HG02943 (cell line): ENCODE measurements at regions not wholly inside any gene's neighbourhood (a gene's known extent, or its start where the extent isn't known, plus 50 kb on each side); places are given as distances from the start of the nearest gene placed in this dataset.

Source experiments
- ATAC-seq: cut with Tn5 transposase; IDR thresholded peaks from one replicate; pipeline ENCODE4 v1.9.1; 2021; ENCODE audit warnings: mild to moderate bottlenecking, low read depth, moderate library complexity; ENCODE audit not compliant: unreplicated experiment

DNA sequence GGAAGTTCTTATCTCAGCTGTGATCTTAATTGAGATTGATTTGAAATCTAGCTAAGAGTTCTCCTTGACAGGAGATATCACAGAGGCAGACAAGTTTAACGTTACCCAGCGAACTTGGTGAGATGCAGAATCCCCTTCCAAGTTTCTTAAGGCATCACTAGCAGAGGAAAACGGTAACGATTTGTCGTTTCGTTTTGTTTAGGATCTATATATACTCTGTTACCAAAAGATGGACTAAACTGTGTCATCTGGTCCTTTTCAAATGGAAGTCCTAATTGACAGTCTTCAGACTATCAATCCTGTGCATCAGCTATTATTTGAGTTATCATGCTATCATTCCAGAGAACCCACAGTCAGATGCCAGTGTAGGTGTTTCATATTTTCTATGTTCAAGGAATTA, 316.7 kb upstream of the SORCS1 start:
- no peak for ATAC-seq

GRCh38 chr10:107480781-107481180, 316.3 kb upstream of the SORCS1 start:
- no peak for ATAC-seq

- ATAC-seq, result no peak
Observed at GRCh38 chr10:107477266-107477665, 312.8 kb upstream of the SORCS1 start.

DNA sequence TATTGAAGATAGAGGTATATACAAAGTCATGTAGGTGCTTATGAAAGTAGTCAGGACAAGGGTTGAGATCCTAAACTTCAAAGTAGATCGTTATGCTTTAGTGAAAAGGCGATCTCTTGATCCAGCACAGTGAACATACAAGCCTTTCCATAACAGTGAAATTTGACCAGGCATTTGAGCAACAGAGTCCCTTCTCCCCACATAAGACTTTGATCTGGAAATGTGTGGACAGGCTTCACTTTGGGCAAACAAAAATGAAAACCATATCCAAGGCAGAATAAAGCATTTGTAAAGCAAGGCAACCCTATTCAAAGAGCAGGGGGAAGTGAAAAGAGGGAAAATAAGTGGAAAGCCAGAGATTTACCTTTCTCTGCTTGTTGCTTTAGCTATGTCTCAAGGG, 311.9 kb upstream of the SORCS1 start:
- ATAC-seq, result no peak

- peak; percentile 59 for ATAC-seq
Observed at GRCh38 chr10:107474650-107475049, 310.1 kb upstream of the SORCS1 start.

- ATAC-seq, result no peak
Observed at GRCh38 chr10:107473225-107473624, 308.7 kb upstream of the SORCS1 start.

GRCh38 chr10:107471911-107472310, 307.4 kb upstream of the SORCS1 start:
- no peak for ATAC-seq

- ATAC-seq, result no peak
Observed at GRCh38 chr10:107453561-107453960, 289.1 kb upstream of the SORCS1 start.

GRCh38 chr10:107451047-107451446, 286.5 kb upstream of the SORCS1 start:
- no peak for ATAC-seq

- peak; percentile 57 for ATAC-seq
Observed at GRCh38 chr10:107450056-107450455, 285.6 kb upstream of the SORCS1 start.

DNA sequence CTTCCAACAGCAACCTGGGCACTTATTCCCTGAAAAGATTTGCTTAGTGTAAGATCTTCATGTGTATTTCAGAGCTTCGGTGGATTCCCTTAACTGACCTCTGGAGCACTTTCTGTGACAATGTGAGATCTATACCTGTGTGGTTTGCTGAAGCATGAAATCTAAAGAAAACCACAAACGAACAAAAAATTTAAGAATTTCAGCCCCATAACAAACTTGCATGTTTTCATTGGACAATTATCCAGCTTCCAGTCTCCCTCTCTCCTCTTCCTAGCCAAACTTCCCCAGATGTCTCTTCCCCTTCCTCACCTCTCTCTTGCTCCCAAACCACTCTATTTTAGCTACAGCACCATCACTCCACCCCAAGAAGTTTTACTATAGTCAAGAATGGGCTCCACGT, 279.9 kb upstream of the SORCS1 start:
- no peak for ATAC-seq

- ATAC-seq, result no peak
Observed at GRCh38 chr10:107443813-107444212, 279.3 kb upstream of the SORCS1 start.

GRCh38 chr10:107443326-107443725, 278.8 kb upstream of the SORCS1 start:
- ATAC-seq, result no peak

DNA sequence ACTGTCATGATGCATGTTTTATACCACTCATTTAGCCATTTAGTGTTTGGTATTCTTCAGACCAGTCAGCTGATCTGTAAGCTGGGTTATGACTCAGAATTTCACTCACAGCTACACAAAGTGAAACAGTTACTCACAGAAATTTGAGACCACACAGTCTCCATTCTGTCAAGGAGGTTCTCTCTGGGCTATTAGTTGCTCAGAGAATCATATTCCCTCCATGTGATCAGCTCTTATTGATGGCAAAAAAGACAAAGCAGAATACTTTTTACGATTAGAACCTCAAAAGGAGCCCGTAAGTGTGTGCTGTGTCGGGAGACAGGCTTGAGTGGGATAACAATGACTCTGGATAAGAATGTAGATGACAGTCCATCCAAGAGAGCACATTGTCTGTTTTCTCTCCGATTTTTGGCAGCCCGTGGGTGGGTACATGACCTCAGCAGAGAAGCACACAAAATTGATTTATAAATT, 277.6 kb upstream of the SORCS1 start:
- peak; percentile 98 for ATAC-seq

DNA sequence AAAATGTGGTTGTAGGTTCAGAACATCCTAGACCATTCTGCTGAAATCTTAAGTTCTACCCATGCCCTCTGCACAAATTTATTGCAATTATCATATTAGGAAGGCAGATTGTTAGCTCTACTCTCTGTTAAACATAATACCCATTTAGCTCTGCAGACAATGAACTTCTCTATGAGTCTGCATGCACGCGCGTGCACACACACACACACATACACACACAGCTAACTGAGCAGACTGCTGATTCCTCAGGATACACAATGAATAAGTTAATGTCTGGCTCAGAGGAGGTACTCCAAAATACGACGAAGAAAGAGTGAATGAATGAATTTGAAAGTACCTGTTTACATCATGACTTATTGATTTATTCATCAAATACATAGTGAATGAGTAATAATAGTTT, 276.2 kb upstream of the SORCS1 start:
- no peak for ATAC-seq

GRCh38 chr10:107437921-107438320, 273.4 kb upstream of the SORCS1 start:
- no peak for ATAC-seq

GRCh38 chr10:107436568-107436967, 272.1 kb upstream of the SORCS1 start:
- no peak for ATAC-seq

DNA sequence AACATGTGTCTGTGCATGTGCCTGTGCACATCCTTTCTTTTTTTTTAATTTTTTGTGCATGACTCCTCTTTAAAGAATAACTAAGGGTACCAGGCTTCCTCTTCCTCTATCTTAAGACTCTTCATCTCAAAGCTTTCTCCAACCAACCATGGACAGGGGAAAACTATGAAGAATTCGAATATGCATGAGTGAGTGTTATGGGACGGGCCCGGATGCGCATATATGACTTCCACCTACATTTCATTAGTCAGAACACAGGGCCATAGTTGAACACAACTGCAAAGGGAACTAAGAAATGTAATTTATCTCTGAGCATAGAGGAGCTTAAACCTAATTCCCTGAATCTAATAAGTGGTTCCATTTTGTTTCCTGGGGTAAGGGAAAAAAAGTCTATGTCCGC, 270.3 kb upstream of the SORCS1 start:
- ATAC-seq, result no peak

DNA sequence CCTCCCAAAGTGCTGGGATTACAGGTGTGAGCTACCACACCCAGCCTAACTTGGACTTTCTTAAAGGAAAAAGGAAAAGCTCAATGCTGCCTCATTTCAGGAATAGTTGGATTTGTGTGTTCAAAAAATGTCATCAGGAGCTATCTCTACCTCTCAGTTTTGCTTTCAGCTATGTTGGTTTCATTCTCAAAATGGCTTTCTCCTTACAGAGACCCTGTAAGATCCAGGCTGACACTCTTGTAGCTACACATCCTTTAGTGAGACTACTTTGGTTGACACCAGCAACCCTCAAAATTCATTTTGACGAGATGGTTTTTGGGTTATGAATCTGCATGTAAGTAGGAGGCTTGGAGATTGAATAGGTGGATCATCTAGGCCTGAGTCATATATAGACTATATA, 269.7 kb upstream of the SORCS1 start:
- no peak for ATAC-seq

GRCh38 chr10:107433605-107434004, 269.1 kb upstream of the SORCS1 start:
- ATAC-seq, result no peak

DNA sequence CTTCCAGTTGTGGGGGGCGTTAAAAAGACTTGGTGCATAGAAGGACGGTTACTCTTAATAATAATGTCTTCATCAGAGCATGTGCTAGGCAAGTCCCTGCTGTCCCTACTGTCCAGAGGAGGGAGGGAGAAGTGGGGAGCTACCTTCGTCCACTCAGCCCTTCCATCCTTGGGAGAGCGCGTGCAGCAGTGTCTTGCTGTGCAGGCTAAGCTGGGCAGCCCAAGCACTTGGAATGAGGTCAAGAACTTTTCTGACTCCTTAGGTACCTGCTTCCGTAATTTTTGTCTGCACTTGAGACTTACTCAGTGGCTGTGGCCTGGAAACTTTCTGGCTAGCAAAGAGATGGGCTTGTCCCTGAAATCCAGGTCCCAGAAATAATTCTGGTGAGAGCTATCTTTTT, 265.9 kb upstream of the SORCS1 start:
- no peak for ATAC-seq

GRCh38 chr10:107427016-107427415, 262.5 kb upstream of the SORCS1 start:
- no peak for ATAC-seq

DNA sequence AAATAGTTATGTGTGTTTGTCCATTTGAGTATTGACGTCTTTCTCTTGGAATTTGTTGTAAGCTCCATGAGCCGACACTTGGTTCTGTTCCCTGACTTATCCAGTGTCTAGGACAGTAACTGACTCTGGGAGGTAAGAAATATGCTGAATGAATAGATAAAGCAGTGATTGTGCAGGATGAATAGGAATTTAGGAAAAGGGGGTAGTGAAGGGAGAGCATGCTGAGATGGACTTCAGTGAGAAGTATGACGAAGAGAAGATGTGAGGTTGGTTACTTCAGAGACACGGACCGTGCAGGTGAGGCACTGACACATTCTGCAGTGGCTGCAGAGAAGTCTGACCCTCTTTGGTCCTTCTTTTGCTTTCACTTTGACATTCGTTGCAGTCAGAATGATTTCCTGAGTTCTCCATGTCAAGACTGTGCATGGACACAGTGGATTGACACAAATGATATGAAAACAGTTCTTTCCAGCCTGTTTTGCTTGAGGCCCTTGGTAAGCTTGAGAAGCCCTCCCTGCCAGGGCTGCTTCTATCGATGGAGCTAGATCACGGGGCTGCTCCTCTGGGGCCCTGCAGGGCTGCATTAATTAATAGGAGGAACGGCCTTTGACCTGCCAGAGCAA, 261.5 kb upstream of the SORCS1 start:
- peak; percentile 65 for ATAC-seq
